HG02759 (cell line): ENCODE measurements at regions not wholly inside any gene's neighbourhood (a gene's known extent, or its start where the extent isn't known, plus 50 kb on each side); places are given as distances from the start of the nearest gene placed in this dataset.
"Not testable (repeated sequence)": the region's sequence is repeated elsewhere in the genome, so short reads cannot be mapped to it uniquely, and the experiment has no call there.

Experiments used
- ATAC-seq: cut with Tn5 transposase; IDR thresholded peaks from one replicate; pipeline ENCODE4 v1.9.1; 2021; ENCODE audit warnings: mild to moderate bottlenecking, moderate library complexity; ENCODE audit not compliant: unreplicated experiment

DNA sequence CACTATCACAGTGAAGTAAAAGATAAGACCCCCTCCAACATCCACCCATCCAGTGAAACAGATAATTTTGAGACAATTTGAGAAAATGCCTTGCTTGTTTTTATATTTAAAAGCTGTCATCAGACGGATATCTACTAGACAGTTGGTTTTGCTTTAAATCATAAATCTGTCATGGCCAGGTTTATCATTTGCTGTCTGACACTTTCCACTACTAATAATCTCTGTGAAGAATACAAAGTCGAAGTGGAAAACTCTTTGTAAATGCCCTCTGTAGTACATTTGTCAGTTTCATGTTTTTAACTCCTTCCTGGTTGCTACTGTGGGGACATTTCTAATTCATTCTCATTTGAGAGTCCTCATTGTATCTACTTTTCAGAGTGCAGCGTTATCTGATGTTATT lies 1606.2 kb upstream of the PCDH7 start:
- no peak for ATAC-seq

DNA sequence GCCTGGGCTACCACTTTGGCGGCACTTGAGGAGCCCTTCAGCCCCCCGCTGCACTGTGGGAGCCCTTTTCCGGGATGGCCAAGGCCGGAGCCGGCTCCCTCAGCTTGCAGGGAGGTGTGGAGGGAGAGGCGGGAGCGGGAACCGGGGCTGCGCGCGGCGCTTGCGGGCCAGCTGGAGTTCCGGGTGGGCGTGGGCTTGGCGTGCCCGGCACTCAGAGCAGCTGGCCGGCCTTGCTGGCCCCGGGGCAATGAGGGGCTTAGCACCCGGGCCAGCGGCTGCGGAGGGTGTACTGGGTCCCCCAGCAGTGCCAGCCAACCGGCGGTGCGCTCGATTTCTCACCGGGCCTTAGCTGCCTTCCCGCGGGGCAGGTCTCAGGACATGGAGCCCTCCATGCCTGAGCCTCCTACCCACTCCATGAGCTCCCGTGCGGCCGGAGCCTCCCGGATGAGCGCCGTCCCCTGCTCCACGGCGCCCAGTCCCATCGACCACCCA lies 1602.9 kb upstream of the PCDH7 start:
- ATAC-seq = not testable (repeated sequence)

DNA sequence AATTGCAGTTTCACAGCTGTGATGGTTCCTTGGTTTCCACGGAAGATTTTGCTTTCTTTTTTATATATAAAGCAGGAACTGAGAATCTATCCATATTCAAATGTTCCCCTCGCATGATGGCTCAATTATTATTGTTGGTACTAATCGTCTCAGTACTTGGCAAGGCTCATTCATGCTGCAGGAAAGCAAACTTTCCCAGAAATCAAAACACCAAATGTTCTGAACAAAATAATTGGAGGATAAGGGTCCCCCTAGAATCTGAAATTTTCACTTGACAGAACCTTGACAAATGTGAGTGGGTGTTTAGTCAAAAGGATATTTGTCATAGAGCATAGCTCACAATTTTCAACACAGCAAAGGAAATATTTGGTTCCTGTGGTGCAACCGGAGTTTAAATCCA lies 1598.6 kb upstream of the PCDH7 start:
- ATAC-seq = no peak

DNA sequence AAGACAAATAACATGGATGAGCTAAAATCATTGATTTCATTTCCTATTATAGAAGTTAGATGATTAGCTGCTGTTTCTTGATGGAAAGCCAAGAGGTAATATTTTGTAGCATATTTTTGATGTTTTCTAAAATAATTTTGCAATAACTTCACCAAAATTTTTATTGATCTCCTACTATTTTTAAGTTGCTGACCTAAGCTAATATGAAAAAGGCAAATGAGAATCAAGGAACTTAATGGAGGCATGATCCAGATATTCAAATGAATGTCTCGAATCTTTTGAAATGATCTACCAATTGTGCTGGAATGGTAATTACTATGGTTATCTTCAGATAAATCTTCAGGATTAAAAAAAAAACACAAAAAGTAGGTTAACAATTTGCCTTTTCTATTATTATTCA lies 1591.4 kb upstream of the PCDH7 start:
- no peak for ATAC-seq

DNA sequence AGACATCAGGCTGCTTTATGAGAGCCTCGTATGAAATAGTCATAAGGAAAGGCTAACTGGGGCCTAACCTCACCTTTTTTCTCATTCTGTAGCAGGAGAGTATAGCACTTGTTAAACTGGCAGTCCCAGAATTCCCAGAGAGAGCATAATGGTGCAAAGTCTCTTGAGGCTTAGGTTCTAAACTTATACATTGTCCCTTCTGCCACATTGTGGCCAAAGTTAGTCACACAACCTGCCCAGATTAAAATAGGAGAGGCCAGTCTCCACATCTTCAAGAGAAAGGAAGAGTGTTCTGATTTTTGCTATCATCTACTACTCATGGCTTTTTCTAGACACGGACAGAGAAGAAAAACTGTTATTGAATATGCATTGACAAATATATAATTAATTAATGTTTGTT lies 1588.9 kb upstream of the PCDH7 start:
- ATAC-seq = no peak

DNA sequence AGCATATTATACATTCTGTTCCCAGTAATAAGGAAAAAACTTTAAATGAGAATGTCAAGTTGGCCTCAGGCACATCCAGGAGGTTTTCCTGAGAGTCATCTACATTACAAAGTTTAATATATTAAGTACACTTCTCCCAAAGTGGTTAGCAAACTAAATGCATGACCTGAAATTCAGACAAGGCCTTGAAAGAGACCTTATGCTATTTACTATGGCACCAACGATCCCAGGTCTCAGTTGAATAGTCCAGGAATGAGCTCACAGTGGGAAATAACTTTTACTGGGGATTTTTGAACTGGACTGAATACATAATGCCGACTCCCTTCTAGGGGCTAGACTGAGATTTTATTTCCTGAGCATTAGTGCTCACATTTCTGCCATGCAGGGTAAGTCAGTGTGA lies 1577.5 kb upstream of the PCDH7 start:
- no peak for ATAC-seq

DNA sequence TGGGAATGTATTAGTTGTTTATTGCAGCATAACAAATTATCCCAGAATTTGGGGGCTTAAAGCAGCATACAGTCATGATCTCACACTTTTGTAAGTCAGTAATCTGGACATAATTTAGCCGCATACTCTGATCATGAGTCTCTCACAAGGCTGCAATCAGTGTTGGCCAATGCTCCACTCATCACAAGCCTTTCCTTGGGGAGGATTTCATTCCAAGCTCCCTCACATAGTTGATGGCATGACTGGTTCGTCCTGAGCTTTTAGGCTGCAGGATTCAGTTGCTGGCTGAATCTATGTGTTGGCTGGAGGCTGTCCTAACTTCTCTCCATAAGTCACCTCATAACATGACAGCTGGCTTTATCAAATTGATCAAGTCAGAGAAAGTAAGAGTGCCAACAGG lies 1568.6 kb upstream of the PCDH7 start:
- ATAC-seq = no peak

DNA sequence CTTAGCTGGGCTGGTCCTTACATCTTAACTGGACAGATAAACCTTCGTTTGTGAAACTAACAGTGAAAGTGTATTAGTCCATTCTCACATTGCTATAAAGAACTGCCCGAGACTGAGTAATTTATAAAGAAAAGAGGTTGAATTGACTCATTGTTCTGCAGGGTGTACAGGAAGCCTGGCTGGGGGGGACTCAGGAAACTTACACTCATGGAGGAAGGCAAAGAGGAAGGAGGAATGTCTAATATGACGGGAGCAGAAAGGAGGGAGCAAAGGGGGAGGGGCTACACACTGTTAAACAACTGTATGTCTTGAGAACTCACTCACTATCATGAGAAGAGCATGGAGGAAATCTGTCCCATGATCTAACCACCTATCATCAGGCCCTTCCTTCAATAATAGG lies 1566.5 kb upstream of the PCDH7 start:
- ATAC-seq = no peak

DNA sequence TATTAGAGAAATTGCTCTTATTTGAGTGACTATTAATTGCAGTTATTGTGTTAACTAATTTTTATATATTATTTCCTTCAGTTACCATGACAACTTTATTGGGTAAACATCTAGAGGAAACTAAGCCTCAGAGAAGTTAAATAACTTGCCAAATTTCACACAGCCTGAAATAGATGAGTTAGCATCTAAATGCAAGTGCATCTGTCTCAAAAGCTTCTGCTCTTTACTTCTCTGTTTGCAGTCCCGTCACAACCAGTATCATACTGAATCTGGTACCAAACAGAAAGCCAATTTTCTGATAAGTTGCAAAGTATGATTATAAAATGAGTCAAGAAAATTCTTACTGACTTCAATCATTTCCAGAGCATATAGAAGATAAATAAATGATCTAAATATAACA lies 1544.9 kb upstream of the PCDH7 start:
- ATAC-seq = no peak

DNA sequence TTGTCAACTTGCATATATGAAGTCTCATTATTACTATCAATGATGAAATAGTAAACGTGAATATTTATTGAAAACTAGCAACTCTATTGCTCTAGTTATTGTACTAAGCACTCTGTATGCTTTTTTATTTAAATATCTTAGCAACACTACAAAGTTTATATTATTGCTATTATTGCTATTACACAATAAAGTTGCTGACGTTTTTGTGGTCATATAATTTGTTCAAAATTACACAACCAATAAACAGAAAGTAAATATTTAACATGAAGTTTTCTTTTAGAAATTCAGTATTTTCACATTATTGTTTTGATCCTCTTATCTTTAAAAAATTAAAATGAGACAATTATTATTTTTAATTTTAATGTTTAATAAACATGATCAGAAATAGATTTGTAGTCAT lies 1521.1 kb upstream of the PCDH7 start:
- no peak for ATAC-seq

DNA sequence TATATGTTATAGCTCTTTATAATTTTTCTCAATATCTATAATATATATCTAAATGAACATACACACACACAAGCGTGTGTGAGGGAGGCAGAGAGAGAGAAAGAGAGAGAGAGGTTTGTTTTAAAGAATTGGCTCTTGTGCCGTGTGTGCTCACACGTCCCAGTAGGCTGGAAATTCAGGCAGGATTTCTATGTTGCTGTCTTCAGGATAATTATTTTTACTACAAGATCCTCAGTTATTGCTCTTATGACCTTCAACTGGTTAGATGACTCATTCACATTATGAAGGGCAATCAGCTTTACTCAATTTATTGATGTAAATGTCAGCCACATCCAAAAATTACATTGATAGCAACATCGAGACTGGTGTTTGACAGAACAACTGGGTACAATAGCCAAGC lies 1520.7 kb upstream of the PCDH7 start:
- ATAC-seq = no peak

DNA sequence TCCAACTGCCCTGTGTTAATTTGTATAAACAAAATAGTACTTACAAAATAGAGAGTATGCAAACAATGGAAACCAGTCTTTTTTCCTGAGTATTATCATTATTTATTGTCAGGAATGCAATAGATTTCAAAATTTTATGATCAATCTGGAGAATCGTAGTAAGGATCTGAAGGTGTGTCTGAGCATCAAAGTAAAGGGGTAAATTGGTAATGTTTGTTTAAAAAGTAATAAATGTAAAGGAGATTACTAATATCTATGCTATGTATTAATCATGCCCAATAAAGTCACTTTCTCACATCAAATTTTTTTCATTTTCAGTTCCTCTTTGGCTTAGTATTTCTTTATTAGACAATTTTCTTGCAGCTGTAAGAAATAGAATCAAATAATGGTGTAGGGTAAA lies 1507.1 kb upstream of the PCDH7 start:
- ATAC-seq = no peak

DNA sequence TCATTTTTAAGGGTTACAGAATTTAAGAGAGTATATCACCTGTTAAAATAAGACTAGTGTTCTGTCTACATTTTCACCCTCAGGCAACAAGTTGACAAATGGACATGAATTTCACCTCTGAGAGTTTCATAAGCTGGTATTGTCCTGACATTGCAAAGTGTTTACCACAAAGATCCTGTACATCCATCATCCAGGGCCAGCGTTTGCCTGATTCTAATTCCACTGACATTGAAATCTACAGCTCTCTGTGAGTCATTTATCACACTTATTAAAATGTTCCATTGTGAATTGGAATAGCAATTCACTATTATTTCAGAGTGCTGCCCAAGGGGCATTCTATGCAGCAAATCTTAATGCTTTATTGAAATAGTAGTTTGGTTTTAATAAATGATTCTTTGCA lies 1499.4 kb upstream of the PCDH7 start:
- ATAC-seq = no peak

DNA sequence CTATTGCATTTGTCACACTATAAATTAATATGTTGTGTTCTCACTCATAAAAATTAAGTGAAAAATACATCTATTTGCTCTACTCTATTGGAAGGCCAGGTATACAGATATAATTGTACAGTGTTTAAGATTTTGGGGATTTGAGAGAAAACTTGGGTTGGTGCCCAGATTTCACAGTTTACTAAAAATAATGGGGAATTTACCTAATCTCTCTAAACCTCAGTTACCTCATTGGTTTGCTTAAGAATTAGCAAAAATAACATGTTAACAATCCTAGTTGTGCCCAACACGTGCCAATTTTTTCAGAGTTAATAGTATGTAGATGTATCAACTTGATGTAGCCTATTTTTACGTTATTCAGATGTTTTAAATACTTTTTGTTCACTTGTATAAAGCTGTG lies 1495.3 kb upstream of the PCDH7 start:
- no peak for ATAC-seq

DNA sequence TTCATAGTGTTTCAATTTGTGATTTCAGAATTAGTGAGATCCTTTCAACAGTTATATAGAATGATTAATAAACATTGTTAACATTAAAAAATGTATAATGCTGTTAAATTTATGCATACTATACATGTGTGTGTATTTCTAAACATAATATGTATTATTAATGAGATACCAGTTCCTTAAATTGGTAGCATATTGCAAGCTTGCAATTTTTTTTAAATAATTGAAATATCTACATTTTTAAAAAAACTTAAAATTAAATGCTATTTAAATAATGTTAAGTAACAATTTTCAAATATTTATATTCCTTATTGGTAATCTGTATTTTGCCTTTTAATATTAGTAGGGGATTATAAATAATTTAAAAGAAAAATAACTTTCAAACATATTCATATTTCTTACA lies 1479.5 kb upstream of the PCDH7 start:
- no peak for ATAC-seq

DNA sequence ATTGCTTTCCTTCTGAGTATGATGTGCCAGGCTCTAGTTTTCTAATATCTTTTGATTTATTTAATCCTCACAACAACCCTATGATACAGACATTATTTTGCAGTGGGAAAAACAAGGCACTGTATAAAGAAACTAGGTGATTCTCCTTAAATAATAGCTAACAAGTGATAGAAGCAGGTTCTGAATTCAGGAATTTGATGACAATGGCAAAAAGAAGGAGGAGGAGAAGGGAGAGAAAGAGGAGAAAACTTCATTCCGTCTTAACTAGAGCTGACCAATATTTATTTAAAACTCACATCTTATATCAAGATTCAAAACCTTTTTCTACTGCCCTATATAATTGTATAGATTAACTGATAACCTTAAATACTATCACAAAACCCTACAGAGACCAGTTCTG lies 1477.1 kb upstream of the PCDH7 start:
- ATAC-seq = no peak

DNA sequence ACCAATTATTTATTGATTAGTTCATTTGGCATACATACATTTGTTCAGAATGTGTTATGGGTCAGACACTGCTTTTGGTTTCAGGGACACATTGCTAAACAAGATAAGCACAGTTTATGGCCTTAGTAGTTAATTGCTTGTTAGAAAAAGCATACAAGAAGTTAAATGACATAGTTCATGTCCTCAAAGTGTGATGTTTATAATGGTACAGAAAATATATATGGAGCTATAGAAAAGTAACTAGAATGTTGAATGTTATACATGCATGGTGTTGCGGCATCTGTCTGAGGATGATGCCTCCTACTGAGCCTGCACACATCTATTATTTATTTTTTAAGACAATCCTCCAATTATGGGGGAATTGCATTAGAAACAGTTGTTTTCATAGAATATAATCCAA lies 1476.3 kb upstream of the PCDH7 start:
- no peak for ATAC-seq

DNA sequence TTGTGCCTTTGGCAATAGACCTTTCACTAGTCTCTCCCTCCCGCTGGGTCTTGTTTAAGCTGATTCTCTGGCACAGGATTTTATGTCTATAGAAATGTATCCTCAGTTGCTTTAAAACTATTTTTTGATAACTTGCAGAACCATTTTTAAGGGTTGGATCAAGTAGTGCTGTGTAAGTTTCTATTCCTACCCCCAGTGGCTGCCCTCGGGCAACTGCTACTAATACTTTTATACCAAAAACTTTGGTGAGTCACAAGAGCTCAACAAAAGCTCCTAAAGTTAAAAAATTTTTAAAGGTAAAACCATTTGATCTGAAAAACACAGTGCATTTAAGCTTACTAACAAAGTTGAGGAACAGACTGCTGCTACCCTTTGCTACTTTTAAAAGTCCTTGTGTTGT lies 1460.6 kb upstream of the PCDH7 start:
- no peak for ATAC-seq

DNA sequence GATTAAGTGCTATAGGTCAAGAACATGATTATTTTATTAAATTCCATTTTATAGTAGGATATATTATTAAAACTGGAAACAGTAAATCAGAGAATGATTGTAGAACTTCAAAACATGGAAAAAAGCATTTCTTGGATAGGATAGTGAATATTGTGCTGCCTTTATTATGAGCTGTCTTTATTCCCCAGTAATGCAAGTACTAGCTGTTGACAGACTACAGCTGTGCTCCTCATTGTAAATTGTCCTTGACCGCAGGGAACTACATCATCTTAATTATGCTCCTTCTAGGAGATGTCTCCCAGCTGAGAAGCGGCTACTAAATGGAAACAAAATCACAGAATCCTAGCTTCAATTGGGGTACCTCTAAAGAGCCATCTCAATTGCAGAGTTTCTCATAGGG lies 1457.2 kb upstream of the PCDH7 start:
- ATAC-seq = no peak

DNA sequence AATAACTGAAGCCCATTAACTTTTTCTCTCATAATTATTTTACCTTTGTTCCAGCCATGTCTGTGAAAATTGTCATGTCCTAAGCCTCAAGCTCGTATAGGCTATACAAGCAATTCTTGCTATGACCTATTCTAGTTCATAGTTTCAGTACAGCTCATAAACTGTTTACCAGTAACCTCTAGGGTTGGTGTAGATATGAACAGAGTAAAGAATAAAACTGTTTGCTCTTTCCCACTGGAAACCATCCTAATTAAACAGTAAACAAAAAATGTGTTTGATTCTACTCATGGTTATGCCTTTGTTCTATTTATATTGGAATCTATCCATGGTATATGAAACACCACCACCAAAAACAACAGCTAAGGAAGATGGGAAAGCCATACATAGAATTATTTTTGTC lies 1444.0 kb upstream of the PCDH7 start:
- no peak for ATAC-seq

DNA sequence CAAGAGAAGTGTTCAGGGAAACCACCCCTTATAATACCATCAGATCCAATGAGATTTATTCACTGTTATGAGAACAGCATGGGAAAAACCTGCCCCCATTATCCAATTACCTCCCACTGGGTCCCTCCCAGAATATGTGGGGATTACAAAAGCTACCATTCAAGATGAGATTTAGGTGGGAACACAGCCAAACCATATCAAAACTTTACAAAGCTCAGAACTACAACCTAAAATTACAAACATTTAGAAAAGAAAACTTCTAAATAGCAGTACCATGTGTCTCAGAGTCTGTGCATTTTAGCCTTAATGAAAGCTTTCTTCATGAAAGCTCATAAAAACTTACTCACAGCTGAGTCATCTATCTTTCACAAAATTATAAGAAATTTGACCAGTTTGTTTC lies 1442.8 kb upstream of the PCDH7 start:
- ATAC-seq = no peak

DNA sequence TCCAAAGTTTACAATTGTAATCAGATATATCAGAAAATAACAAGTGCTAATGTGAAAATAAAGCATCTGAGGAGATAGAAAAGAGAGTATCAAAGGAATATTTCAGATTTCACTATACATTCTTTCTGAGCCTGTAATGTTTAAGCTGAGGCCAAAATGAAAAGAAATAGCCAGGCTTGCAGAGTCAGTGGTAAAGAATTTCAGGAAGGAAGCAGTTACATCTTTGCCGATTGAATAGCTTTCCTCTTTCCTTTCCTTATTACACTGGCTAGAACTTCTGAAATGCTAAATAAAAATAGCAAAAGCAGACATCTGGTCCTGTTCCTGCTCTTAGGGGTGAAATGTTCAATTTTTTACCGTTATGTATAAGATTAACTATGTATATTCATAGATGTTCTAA lies 1441.6 kb upstream of the PCDH7 start:
- ATAC-seq = no peak

DNA sequence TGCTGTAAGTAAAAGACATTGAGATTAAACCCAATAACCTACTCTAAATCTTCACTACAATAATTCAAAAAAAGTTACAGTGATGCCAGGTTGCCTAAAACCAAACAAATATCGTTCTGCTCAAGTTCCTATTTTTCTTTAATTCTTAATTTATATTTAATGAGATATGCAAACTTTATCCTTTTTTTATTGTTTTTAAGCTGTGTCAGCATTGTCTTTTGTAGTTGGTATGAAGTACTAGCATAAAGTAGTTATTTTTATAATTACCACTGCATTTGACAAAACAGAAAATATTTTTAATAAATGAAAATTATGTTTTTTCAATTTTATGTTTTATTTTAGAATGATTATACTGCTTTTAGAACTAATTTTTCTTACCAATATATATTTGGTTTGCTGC lies 1431.1 kb upstream of the PCDH7 start:
- no peak for ATAC-seq

DNA sequence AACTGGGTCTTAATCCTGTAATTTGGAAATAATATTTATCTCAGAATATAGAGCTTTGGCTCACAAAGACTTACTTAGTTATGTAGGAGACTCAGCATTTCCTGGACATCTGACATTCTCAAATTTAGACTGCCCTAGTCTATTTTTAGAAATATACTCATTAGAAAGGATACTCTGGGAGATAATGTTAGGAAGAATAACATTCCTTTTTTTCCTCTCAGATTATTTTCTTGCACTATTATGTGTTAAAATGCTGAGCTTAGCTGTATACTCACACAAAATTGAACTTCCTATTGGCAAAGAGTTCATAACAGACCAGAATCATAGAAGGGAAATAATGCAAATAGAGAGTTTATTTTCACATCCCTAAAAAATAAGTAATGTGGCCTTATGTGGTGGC lies 1424.9 kb upstream of the PCDH7 start:
- no peak for ATAC-seq
